GM12878 (cell line): ENCODE measurements at regions not wholly inside any gene's neighbourhood (a gene's known extent, or its start where the extent isn't known, plus 50 kb on each side); places are given as distances from the start of the nearest gene placed in this dataset.

Experiments used
- ATAC-seq: fragments of 200-7000 bp; cut with Tn5 transposase; 3 replicates; pipeline ENCODE4 v1.9.1; 2020; ENCODE audit warnings: mild to moderate bottlenecking, moderate library complexity
- BruUV-seq: library from RNA; stranded (reverse); fragments of 400-500 nt; replicated peaks from 2 replicates; lab custom pipeline; 2021; lab: Mats Ljungman, UMichigan
- CTCF ChIA-PET: fragments of 300-600 bp; sonication (Branson Sonifier 250); formaldehyde crosslinking; extraction: SDS; loops from one replicate; lab custom pipeline; 2021; ENCODE audit warnings: inconsistent platforms; lab: Yijun Ruan, JAX
- POLR2A ChIA-PET: fragments of 350-600 bp; formaldehyde crosslinking; extraction: SDS; loops from one replicate; lab custom pipeline; 2021; ENCODE audit warnings: inconsistent platforms; lab: Charles Lee
- RAD21 ChIA-PET: fragments of 300-600 bp; sonication (Branson Sonifier 250); formaldehyde crosslinking; loops from one replicate; lab custom pipeline; 2023; ENCODE audit warnings: antibody characterized with exemption; ENCODE audit not compliant: unreplicated experiment; lab: Charles Lee
- SMC1A ChIA-PET: fragments of 300-600 bp; sonication (Branson Sonifier 250); formaldehyde crosslinking; loops from one replicate; lab custom pipeline; 2023; ENCODE audit not compliant: unreplicated experiment, uncharacterized antibody; lab: Charles Lee
- DNase-seq: peaks from one replicate; pipeline ENCODE4 v3.0.0-alpha.2; 2011; ENCODE audit warnings: low read depth, low spot score
- FAIRE-seq: peaks from 3 replicates; lab custom pipeline; 2011; peaks lifted over from hg19 to GRCh38; lab: Jason Lieb, UNC
- H2AFZ ChIP-seq: 2 replicates; pipeline ENCODE4 v1.6.0; 2011; ENCODE audit warnings: low read depth, low read length, control low read depth; ENCODE audit not compliant: control insufficient read depth
- H3K27ac ChIP-seq: 2 replicates; pipeline ENCODE4 v1.5.1; 2011; ENCODE audit warnings: control low read depth; ENCODE audit not compliant: control insufficient read depth, insufficient read depth
- H3K27me3 ChIP-seq, 2 experiments: replicated peaks in 1 of 2; 2 replicates each; pipeline versions ENCODE4 v1.6.0 to v1.6.1; 2011; ENCODE audit warnings: low read length in 1 of 2; ENCODE audit not compliant: control insufficient read depth in 2 of 2, insufficient read depth in 2 of 2
- H3K36me3 ChIP-seq, 2 experiments: 2 replicates each; pipeline ENCODE4 v1.5.1; 2011; ENCODE audit warnings: low read length in 1 of 2; ENCODE audit not compliant: control insufficient read depth in 2 of 2, insufficient read depth in 2 of 2
- H3K4me1 ChIP-seq: 2 replicates; pipeline ENCODE4 v1.6.1; 2011; ENCODE audit warnings: mild to moderate bottlenecking, low read length, moderate library complexity, mixed read lengths; ENCODE audit not compliant: control insufficient read depth, insufficient read depth
- H3K4me2 ChIP-seq: 2 replicates; pipeline ENCODE4 v1.6.0; 2011; ENCODE audit warnings: control low read depth; ENCODE audit not compliant: control insufficient read depth, insufficient read depth
- H3K4me3 ChIP-seq: fragments of 200-600 bp; sonication (generic); 2 replicates; pipeline ENCODE4 v1.5.1; 2016
- H3K79me2 ChIP-seq: 2 replicates; pipeline ENCODE4 v1.6.0; 2011; ENCODE audit warnings: low read length; ENCODE audit not compliant: control insufficient read depth, insufficient read depth
- H3K9ac ChIP-seq: 2 replicates; pipeline ENCODE4 v1.8.0; 2011; ENCODE audit warnings: low read length, control low read depth, mixed read lengths; ENCODE audit not compliant: control insufficient read depth, insufficient read depth
- H3K9me3 ChIP-seq: replicated peaks from 3 replicates; pipeline ENCODE4 v1.5.1; 2011; ENCODE audit warnings: mild to moderate bottlenecking, low read length; ENCODE audit not compliant: control insufficient read depth, insufficient read depth
- H4K20me1 ChIP-seq: 2 replicates; pipeline ENCODE4 v1.6.0; 2011; ENCODE audit not compliant: control insufficient read depth, insufficient read depth
- EZH2 ChIP-seq: IDR thresholded peaks from 2 replicates; pipeline ENCODE4 v1.6.1; 2012; ENCODE audit warnings: low read depth, mild to moderate bottlenecking, control low read depth, inconsistent platforms, low read length, borderline replicate concordance; ENCODE audit not compliant: control insufficient read depth
- IRF4 ChIP-seq: IDR thresholded peaks from 2 replicates; pipeline ENCODE4 v1.6.1; 2011; ENCODE audit warnings: low read depth, low read length
- JUNB ChIP-seq: IDR thresholded peaks from 2 replicates; pipeline ENCODE4 v1.6.1; 2016; ENCODE audit warnings: antibody characterized with exemption, mild to moderate bottlenecking
- NFIC ChIP-seq: IDR thresholded peaks from 2 replicates; pipeline ENCODE4 v1.6.1; 2012; ENCODE audit warnings: low read depth, mild to moderate bottlenecking, inconsistent platforms, low read length, moderate library complexity
- NR2F1 ChIP-seq: fragments of 450-650 bp; conservative IDR thresholded peaks from 2 replicates; pipeline ENCODE4 v1.6.1; 2017; ENCODE audit warnings: mild to moderate bottlenecking
- PAX5 ChIP-seq: IDR thresholded peaks from 2 replicates; pipeline ENCODE4 v1.6.1; 2011; ENCODE audit warnings: low read depth, low read length, borderline replicate concordance
- SIX5 ChIP-seq: IDR thresholded peaks from 2 replicates; pipeline ENCODE4 v1.6.1; 2011; ENCODE audit warnings: mild to moderate bottlenecking, low read depth, low read length, moderate library complexity; ENCODE audit not compliant: severe bottlenecking
- SUPT20H ChIP-seq: IDR thresholded peaks from 2 replicates; pipeline ENCODE4 v1.6.1; 2011; ENCODE audit warnings: low read depth, mild to moderate bottlenecking, low read length, moderate library complexity, borderline replicate concordance; ENCODE audit not compliant: control insufficient read depth
- TARDBP ChIP-seq: IDR thresholded peaks from 2 replicates; pipeline ENCODE4 v1.6.1; 2016; ENCODE audit warnings: borderline replicate concordance
- TBL1XR1 ChIP-seq: IDR thresholded peaks from 2 replicates; pipeline ENCODE4 v1.6.1; 2012; ENCODE audit warnings: low read depth, low read length, improper control_type of control experiment
- WRNIP1 ChIP-seq: IDR thresholded peaks from 2 replicates; pipeline ENCODE4 v1.6.1; 2011; ENCODE audit warnings: low read depth, low read length, improper control_type of control experiment, borderline replicate concordance
- WGBS: methylation state at CpG from one replicate; pipeline ENCODE4 v1.1.6; 2016; ENCODE audit warnings: low lambda C conversion rate; ENCODE audit not compliant: insufficient replicate concordance, insufficient coverage; ENCODE audit errors: missing lambda C conversion rate; 5-methylcytosine and 5-hydroxymethylcytosine counted together
- in situ Hi-C: fragments of 300-500 bp; cut with MboI; formaldehyde crosslinking; loops from 9 replicates; pipeline ENCODE4 v1.14.3; 2018; ENCODE audit warnings: mixed read lengths
- intact Hi-C: fragments of 100-400 bp; cut with micrococcal nuclease; formaldehyde crosslinking; loops from one replicate; pipeline ENCODE4 v1.14.2; 2022; ENCODE audit not compliant: unreplicated experiment
- TF ChIP-seq, protein P1 (sequence below): IDR thresholded peaks from 2 replicates; pipeline ENCODE4 v1.6.1; 2012; ENCODE audit warnings: mild to moderate bottlenecking, low read depth, low read length
- TF ChIP-seq, protein P2 (sequence below): fragments of 450-650 bp; IDR thresholded peaks from 2 replicates; pipeline ENCODE4 v1.6.1; 2017; ENCODE audit warnings: antibody characterized with exemption, mild to moderate bottlenecking, moderate library complexity
- TF ChIP-seq, protein P3 (sequence below): fragments of 450-650 bp; IDR thresholded peaks from 2 replicates; pipeline ENCODE4 v1.6.1; 2016; ENCODE audit warnings: mild to moderate bottlenecking
- TF ChIP-seq, protein P4 (sequence below): fragments of 450-650 bp; IDR thresholded peaks from 2 replicates; pipeline ENCODE4 v1.6.1; 2016; ENCODE audit warnings: mild to moderate bottlenecking

DNA sequence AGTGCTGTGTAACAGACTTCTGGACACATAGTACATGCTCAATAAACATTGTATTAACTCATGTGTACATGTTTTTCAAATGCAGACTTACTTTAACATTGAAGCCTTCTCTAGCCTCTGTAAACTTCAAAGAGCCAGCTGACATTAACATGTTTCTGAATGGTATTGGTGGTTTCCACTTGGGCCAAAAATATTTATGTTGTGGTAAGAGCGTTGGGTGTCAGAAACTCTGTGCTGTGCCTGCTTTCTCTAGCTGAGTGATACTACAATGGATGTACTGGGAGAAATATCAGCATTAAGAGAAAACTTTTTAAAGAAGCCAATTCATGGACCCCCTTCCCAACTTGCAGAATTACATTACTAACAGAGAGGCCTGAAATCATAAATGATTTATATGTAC lies 1951.7 kb downstream of the TP53TG3F start:
- FAIRE-seq (peak; percentile 57), DNase-seq (no peak), ATAC-seq (no peak)
- no peak overlapping the region for H2AFZ ChIP-seq
- ChIA-PET RAD21 (no interaction called here), CTCF (interaction anchor here (2.0 kb wide), 1 partner anchor 20 kb away, joined by 6 read pairs; no protein-coding TSS in a partner anchor), SMC1A (interaction anchor here (0.8 kb wide), 1 partner anchor 8 kb away, joined by 3 read pairs; no protein-coding TSS in a partner anchor), POLR2A (no interaction called here)
- in situ Hi-C loops, result no loop called here
- H3K9ac ChIP-seq, result no peak overlapping the region
- no peak for TF ChIP-seq EZH2
- no peak for TF ChIP-seq JUNB
- TF ChIP-seq, protein P1, sequence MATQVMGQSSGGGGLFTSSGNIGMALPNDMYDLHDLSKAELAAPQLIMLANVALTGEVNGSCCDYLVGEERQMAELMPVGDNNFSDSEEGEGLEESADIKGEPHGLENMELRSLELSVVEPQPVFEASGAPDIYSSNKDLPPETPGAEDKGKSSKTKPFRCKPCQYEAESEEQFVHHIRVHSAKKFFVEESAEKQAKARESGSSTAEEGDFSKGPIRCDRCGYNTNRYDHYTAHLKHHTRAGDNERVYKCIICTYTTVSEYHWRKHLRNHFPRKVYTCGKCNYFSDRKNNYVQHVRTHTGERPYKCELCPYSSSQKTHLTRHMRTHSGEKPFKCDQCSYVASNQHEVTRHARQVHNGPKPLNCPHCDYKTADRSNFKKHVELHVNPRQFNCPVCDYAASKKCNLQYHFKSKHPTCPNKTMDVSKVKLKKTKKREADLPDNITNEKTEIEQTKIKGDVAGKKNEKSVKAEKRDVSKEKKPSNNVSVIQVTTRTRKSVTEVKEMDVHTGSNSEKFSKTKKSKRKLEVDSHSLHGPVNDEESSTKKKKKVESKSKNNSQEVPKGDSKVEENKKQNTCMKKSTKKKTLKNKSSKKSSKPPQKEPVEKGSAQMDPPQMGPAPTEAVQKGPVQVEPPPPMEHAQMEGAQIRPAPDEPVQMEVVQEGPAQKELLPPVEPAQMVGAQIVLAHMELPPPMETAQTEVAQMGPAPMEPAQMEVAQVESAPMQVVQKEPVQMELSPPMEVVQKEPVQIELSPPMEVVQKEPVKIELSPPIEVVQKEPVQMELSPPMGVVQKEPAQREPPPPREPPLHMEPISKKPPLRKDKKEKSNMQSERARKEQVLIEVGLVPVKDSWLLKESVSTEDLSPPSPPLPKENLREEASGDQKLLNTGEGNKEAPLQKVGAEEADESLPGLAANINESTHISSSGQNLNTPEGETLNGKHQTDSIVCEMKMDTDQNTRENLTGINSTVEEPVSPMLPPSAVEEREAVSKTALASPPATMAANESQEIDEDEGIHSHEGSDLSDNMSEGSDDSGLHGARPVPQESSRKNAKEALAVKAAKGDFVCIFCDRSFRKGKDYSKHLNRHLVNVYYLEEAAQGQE, result no peak
- no peak for TF ChIP-seq SIX5
- no peak for TF ChIP-seq NFIC
- TF ChIP-seq, protein P2, sequence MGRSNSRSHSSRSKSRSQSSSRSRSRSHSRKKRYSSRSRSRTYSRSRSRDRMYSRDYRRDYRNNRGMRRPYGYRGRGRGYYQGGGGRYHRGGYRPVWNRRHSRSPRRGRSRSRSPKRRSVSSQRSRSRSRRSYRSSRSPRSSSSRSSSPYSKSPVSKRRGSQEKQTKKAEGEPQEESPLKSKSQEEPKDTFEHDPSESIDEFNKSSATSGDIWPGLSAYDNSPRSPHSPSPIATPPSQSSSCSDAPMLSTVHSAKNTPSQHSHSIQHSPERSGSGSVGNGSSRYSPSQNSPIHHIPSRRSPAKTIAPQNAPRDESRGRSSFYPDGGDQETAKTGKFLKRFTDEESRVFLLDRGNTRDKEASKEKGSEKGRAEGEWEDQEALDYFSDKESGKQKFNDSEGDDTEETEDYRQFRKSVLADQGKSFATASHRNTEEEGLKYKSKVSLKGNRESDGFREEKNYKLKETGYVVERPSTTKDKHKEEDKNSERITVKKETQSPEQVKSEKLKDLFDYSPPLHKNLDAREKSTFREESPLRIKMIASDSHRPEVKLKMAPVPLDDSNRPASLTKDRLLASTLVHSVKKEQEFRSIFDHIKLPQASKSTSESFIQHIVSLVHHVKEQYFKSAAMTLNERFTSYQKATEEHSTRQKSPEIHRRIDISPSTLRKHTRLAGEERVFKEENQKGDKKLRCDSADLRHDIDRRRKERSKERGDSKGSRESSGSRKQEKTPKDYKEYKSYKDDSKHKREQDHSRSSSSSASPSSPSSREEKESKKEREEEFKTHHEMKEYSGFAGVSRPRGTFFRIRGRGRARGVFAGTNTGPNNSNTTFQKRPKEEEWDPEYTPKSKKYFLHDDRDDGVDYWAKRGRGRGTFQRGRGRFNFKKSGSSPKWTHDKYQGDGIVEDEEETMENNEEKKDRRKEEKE, result no peak
- no peak for TF ChIP-seq TBL1XR1
- TF ChIP-seq, protein P3, sequence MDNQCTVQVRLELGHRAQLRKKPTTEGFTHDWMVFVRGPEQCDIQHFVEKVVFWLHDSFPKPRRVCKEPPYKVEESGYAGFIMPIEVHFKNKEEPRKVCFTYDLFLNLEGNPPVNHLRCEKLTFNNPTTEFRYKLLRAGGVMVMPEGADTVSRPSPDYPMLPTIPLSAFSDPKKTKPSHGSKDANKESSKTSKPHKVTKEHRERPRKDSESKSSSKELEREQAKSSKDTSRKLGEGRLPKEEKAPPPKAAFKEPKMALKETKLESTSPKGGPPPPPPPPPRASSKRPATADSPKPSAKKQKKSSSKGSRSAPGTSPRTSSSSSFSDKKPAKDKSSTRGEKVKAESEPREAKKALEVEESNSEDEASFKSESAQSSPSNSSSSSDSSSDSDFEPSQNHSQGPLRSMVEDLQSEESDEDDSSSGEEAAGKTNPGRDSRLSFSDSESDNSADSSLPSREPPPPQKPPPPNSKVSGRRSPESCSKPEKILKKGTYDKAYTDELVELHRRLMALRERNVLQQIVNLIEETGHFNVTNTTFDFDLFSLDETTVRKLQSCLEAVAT, result no peak
- TF ChIP-seq NR2F1, result no peak
- TF ChIP-seq WRNIP1, result no peak
- TF ChIP-seq PAX5, result no peak
- no peak for TF ChIP-seq TARDBP
- TF ChIP-seq IRF4, result no peak
- no peak for TF ChIP-seq SUPT20H
- TF ChIP-seq, protein P4, sequence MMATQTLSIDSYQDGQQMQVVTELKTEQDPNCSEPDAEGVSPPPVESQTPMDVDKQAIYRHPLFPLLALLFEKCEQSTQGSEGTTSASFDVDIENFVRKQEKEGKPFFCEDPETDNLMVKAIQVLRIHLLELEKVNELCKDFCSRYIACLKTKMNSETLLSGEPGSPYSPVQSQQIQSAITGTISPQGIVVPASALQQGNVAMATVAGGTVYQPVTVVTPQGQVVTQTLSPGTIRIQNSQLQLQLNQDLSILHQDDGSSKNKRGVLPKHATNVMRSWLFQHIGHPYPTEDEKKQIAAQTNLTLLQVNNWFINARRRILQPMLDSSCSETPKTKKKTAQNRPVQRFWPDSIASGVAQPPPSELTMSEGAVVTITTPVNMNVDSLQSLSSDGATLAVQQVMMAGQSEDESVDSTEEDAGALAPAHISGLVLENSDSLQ, result no peak
- no TSS peak for BruUV-seq
- 0% methylated on average over 1 of the region's 1 CpG for WGBS
- H3K4me2 ChIP-seq, result no peak overlapping the region
- no peaks in the 10 kb centered on the region for H4K20me1 ChIP-seq
- intact Hi-C loops, result no loop called here
- no peaks in the 10 kb centered on the region for H3K4me1 ChIP-seq
- H3K27me3 ChIP-seq, result no peaks in the 10 kb centered on the region
- no peak overlapping the region for H3K4me3 ChIP-seq
- H3K79me2 ChIP-seq, result no peaks in the 10 kb centered on the region
- H3K9me3 ChIP-seq, result no peaks in the 10 kb centered on the region; the same call in 2 of the 3 replicates
- no peak overlapping the region for H3K27ac ChIP-seq
- H3K36me3 ChIP-seq, result no peaks in the 10 kb centered on the region
